ENCODE measurements at regions not wholly inside any gene's neighbourhood (a gene's known extent, or its start where the extent isn't known, plus 50 kb on each side); places are given as distances from the start of the nearest gene placed in this dataset.

DNA sequence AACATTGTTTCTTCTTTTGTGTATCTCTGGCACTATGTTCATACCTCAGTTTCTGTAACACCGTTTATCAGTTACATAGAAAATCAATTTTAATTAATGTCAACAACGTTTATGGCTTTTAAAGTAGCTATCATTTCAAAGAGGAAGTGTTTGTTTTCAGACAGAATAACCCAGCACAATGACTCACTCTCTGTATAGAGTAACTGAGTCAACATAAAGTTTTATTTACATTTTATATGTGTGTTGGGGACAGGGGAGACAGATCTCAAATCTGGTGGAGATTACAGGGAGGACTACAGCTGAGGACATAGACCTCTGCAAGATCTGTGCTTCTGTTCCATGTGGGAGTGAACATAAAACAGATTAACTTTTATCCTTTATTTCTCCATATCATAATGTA, 2590.1 kb downstream of the PCDH9 start (continued):
- TF ChIP-seq ZNF883 (CRISPR knock-in tag; IDR thresholded peaks at IDR 0.05; ENCODE audit: not compliant biosample characterization) (no peak), CBX5 (CRISPR knock-in tag; IDR thresholded peaks at IDR 0.05; ENCODE audit: borderline replicate concordance) (no peak), SNAPC2 (CRISPR knock-in tag; IDR thresholded peaks at IDR 0.05) (no peak), ETV6 (CRISPR knock-in tag; conservative IDR thresholded peaks at IDR 0.05) (no peak), MAX (IDR thresholded peaks at IDR 0.05) (no peak)

DNA sequence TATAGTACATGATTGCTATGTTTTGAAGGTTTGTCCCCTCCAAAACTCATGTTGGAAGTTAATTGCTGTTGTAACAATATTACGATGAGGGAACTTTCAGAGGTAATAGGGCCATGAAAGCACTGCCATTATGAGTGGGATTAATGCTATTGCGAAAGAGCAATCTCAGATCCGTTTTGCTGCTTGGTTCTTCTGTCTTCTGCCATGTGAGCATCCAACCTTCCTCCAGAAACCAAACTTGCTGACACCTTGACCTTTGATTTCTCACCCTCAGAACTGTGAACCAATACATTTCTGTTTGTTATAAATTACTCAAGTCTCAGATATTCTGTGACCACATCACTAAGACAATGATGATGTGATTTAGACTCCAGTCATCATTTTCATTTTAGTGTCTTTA, 2590.9 kb downstream of the PCDH9 start:
- DNase-seq (ENCODE audit: low spot score) (no peak), FAIRE-seq (no peak), ATAC-seq (no peak)
- no TSS peak for BruUV-seq (replicated peaks)
- TF ChIP-seq CEBPB (IDR thresholded peaks at IDR 0.05; ENCODE audit: borderline replicate concordance, low read depth, low read length) (peak; percentile 57; the same call in 1 of the 2 replicates), JDP2 (CRISPR knock-in tag; IDR thresholded peaks at IDR 0.05; ENCODE audit: borderline replicate concordance) (no peak)
- no peak overlapping the region for H3K4me3 ChIP-seq (replicated peaks in 1 of 3; ENCODE audit: insufficient read depth in 1 of 3, low read depth in 2 of 3, low read length in 3 of 3)
- WGBS (ENCODE audit: low lambda C conversion rate), result 10% methylated on average over 3 of the region's 3 CpGs
- H3K4me2 ChIP-seq (ENCODE audit: low read depth, low read length), result no peak overlapping the region
- ChIA-PET POLR2A (no interaction called here), CTCF (ENCODE audit: low intra/inter-chr PET ratio, low total read pairs) (no interaction called here)
- no peaks in the 10 kb centered on the region for H3K9me3 ChIP-seq (ENCODE audit: low read length)
- H3K27ac ChIP-seq (ENCODE audit: extremely low read length, insufficient read depth, low read length), result no peak overlapping the region
- H3K36me3 ChIP-seq (replicated peaks in 1 of 2; ENCODE audit: control insufficient read depth in 1 of 2, insufficient read depth in 2 of 2, low read length in 2 of 2), result no peaks in the 10 kb centered on the region
- H3K27me3 ChIP-seq (ENCODE audit: control insufficient read depth in 1 of 2, insufficient read depth in 2 of 2, low read length in 2 of 2), result no peaks in the 10 kb centered on the region
- no peaks in the 10 kb centered on the region for H3K4me1 ChIP-seq (ENCODE audit: insufficient read depth, low read length)
- no peak overlapping the region for H2AFZ ChIP-seq (ENCODE audit: low read length)
- no peak overlapping the region for H3K9ac ChIP-seq (ENCODE audit: insufficient read depth, low read depth, low read length)
- in situ Hi-C loops (cut with HindIII; ENCODE audit: extremely low pct_ligation_motif_present, low pct_unique_long_range_greater_than_20kb), result no loop called here
- H3K79me2 ChIP-seq (ENCODE audit: insufficient read depth, low read length), result no peaks in the 10 kb centered on the region
- intact Hi-C loops (cut with micrococcal nuclease; ENCODE audit: unreplicated experiment), result no loop called here
- H4K20me1 ChIP-seq (ENCODE audit: insufficient read depth, low read length), result no peaks in the 10 kb centered on the region

DNA sequence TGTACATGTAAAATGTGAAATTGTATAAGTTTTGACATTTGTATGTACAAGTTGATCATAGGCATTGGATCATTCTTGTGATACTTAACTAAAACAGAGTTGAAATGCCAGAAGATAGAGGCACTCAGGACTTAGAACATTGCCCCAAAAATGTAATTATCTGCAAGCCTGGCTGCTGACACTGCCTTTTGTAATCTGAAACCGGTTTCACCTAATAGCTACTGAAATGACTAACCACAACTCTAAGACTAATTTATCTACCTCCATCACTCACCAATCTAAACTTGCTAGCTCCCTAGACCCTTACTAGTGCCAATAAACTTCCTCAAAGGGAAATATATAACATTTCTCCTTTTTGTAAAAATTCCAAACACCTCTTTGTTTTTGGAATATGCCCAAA, 2596.2 kb downstream of the PCDH9 start:
- POLR2A ChIA-PET, result no interaction called here
- DNase-seq (ENCODE audit: low spot score) (no peak), FAIRE-seq (no peak), ATAC-seq (no peak)
- WGBS (ENCODE audit: low lambda C conversion rate), result 7% methylated on average over 1 of the region's 1 CpG
- no TSS peak for BruUV-seq (replicated peaks)
- CTCF ChIA-PET (ENCODE audit: low intra/inter-chr PET ratio, low total read pairs), result no interaction called here
- Histone ChIP-seq H3K4me1 (ENCODE audit: insufficient read depth, low read length) (no peaks in the 10 kb centered on the region), H3K27me3 (ENCODE audit: control insufficient read depth in 1 of 2, insufficient read depth in 2 of 2, low read length in 2 of 2) (no peaks in the 10 kb centered on the region), H3K4me3 (replicated peaks in 1 of 3; ENCODE audit: insufficient read depth in 1 of 3, low read depth in 2 of 3, low read length in 3 of 3) (no peak overlapping the region), H4K20me1 (ENCODE audit: insufficient read depth, low read length) (no peaks in the 10 kb centered on the region), H3K9ac (ENCODE audit: insufficient read depth, low read depth, low read length) (no peak overlapping the region), H3K9me3 (ENCODE audit: low read length) (no peaks in the 10 kb centered on the region), H3K79me2 (ENCODE audit: insufficient read depth, low read length) (no peaks in the 10 kb centered on the region), H3K4me2 (ENCODE audit: low read depth, low read length) (no peak overlapping the region), H3K36me3 (replicated peaks in 1 of 2; ENCODE audit: control insufficient read depth in 1 of 2, insufficient read depth in 2 of 2, low read length in 2 of 2) (no peaks in the 10 kb centered on the region), H2AFZ (ENCODE audit: low read length) (no peak overlapping the region), H3K27ac (ENCODE audit: extremely low read length, insufficient read depth, low read length) (no peak overlapping the region)
- intact Hi-C loops (cut with micrococcal nuclease; ENCODE audit: unreplicated experiment), result no loop called here
- in situ Hi-C loops (cut with HindIII; ENCODE audit: extremely low pct_ligation_motif_present, low pct_unique_long_range_greater_than_20kb), result no loop called here
- TF ChIP-seq ZSCAN12 (CRISPR knock-in tag; IDR thresholded peaks at IDR 0.05), result no peak
- no peak for TF ChIP-seq BRD4 (CRISPR knock-in tag; IDR thresholded peaks at IDR 0.05)
- TF ChIP-seq ZFP37 (CRISPR knock-in tag; IDR thresholded peaks at IDR 0.05; ENCODE audit: borderline replicate concordance), result no peak
- no peak for TF ChIP-seq ZNF224 (CRISPR knock-in tag; IDR thresholded peaks at IDR 0.05)
- TF ChIP-seq ZFY (CRISPR knock-in tag; IDR thresholded peaks at IDR 0.05), result no peak
- no peak for TF ChIP-seq ZKSCAN8 (CRISPR knock-in tag; IDR thresholded peaks at IDR 0.05; ENCODE audit: borderline replicate concordance)
- no peak for TF ChIP-seq ZMYM4 (CRISPR knock-in tag; IDR thresholded peaks at IDR 0.05)
- TF ChIP-seq SMARCC2 (IDR thresholded peaks at IDR 0.05), result no peak
- no peak for TF ChIP-seq SMYD3 (CRISPR knock-in tag; IDR thresholded peaks at IDR 0.05)
- TF ChIP-seq ZNF451 (CRISPR knock-in tag; IDR thresholded peaks at IDR 0.05), result no peak
- TF ChIP-seq SIX1 (CRISPR knock-in tag; IDR thresholded peaks at IDR 0.05; ENCODE audit: borderline replicate concordance), result no peak
- TF ChIP-seq ZNF780A (CRISPR knock-in tag; IDR thresholded peaks at IDR 0.05), result no peak
- TF ChIP-seq, protein P1, sequence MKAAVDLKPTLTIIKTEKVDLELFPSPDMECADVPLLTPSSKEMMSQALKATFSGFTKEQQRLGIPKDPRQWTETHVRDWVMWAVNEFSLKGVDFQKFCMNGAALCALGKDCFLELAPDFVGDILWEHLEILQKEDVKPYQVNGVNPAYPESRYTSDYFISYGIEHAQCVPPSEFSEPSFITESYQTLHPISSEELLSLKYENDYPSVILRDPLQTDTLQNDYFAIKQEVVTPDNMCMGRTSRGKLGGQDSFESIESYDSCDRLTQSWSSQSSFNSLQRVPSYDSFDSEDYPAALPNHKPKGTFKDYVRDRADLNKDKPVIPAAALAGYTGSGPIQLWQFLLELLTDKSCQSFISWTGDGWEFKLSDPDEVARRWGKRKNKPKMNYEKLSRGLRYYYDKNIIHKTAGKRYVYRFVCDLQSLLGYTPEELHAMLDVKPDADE (CRISPR knock-in tag; IDR thresholded peaks at IDR 0.05), result no peak
- no peak for TF ChIP-seq ZKSCAN1 (IDR thresholded peaks at IDR 0.05; ENCODE audit: low read length)
